ENCODE measurements at regions not wholly inside any gene's neighbourhood (a gene's known extent, or its start where the extent isn't known, plus 50 kb on each side); places are given as distances from the start of the nearest gene placed in this dataset.
"Not testable (repeated sequence)": the region's sequence is repeated elsewhere in the genome, so short reads cannot be mapped to it uniquely, and the experiment has no call there.

- no peak for DNase-seq (ENCODE audit: low read depth in 3 of 3)
Measured at GRCh38 chr2:59333007-59333406, 1091.9 kb upstream of the FANCL start.

GRCh38 chr2:59326581-59327365 is 1085.6 kb upstream of the FANCL start:
- not testable (repeated sequence) for DNase-seq (ENCODE audit: low read depth in 3 of 3)

- DNase-seq (ENCODE audit: low read depth in 3 of 3), result no peak
Measured at GRCh38 chr2:59322870-59323269, 1081.7 kb upstream of the FANCL start.

GRCh38 chr2:59322005-59322404 is 1080.9 kb upstream of the FANCL start:
- no peak for DNase-seq (ENCODE audit: low read depth in 3 of 3)

GRCh38 chr2:59314031-59314766 is 1073.1 kb upstream of the FANCL start:
- no peak for DNase-seq (ENCODE audit: low read depth in 3 of 3)

- DNase-seq (ENCODE audit: low read depth in 3 of 3), result no peak
Measured at GRCh38 chr2:59312967-59313940, 1072.1 kb upstream of the FANCL start.

GRCh38 chr2:59312029-59312428 is 1070.9 kb upstream of the FANCL start:
- no peak for DNase-seq (ENCODE audit: low read depth in 3 of 3)

- DNase-seq (ENCODE audit: low read depth in 3 of 3), result no peak
Measured at GRCh38 chr2:59308108-59308507, 1067.0 kb upstream of the FANCL start.

- no peak for DNase-seq (ENCODE audit: low read depth in 3 of 3)
Measured at GRCh38 chr2:59307196-59307595, 1066.1 kb upstream of the FANCL start.

- no peak for DNase-seq (ENCODE audit: low read depth in 3 of 3)
Measured at GRCh38 chr2:59303272-59303671, 1062.1 kb upstream of the FANCL start.

GRCh38 chr2:59302683-59303082 is 1061.6 kb upstream of the FANCL start:
- no peak for DNase-seq (ENCODE audit: low read depth in 3 of 3)

GRCh38 chr2:59301466-59302402 is 1060.6 kb upstream of the FANCL start:
- no peak for DNase-seq (ENCODE audit: low read depth in 3 of 3)

GRCh38 chr2:59297816-59298215 is 1056.7 kb upstream of the FANCL start:
- DNase-seq (ENCODE audit: low read depth in 3 of 3), result no peak

GRCh38 chr2:59296279-59296678 is 1055.2 kb upstream of the FANCL start:
- no peak for DNase-seq (ENCODE audit: low read depth in 3 of 3)

- no peak for DNase-seq (ENCODE audit: low read depth in 3 of 3)
Measured at GRCh38 chr2:59295524-59296162, 1054.5 kb upstream of the FANCL start.

GRCh38 chr2:59288771-59289170 is 1047.6 kb upstream of the FANCL start:
- no peak for DNase-seq (ENCODE audit: low read depth in 3 of 3)

GRCh38 chr2:59282374-59283057 is 1041.4 kb upstream of the FANCL start:
- DNase-seq (ENCODE audit: low read depth in 3 of 3), result no peak

- no peak for DNase-seq (ENCODE audit: low read depth in 3 of 3)
Measured at GRCh38 chr2:59277671-59278070, 1036.5 kb upstream of the FANCL start.

GRCh38 chr2:59276917-59277316 is 1035.8 kb upstream of the FANCL start:
- no peak for DNase-seq (ENCODE audit: low read depth in 3 of 3)

GRCh38 chr2:59276033-59276432 is 1034.9 kb upstream of the FANCL start:
- DNase-seq (ENCODE audit: low read depth in 3 of 3), result no peak

Data from stimulated activated CD4-positive, alpha-beta T cell treated with anti-CD3 and anti-CD28 coated beads, TNF-alpha, amount 100 ng/mL, for 4 hours (primary cell).